Peyer's patch (tissue), 4 donors: ENCODE measurements at regions not wholly inside any gene's neighbourhood (a gene's known extent, or its start where the extent isn't known, plus 50 kb on each side); places are given as distances from the start of the nearest gene placed in this dataset.

Source experiments
- DNase-seq, 3 donors: peaks; one replicate each; pipeline ENCODE4 v3.0.0-alpha.2; 2017 to 2019
- H3K27ac ChIP-seq, 4 donors: fragments of 200-600 bp; sonication (generic); one replicate each; pipeline ENCODE4 v1.5.1; 2016 to 2019
- H3K27me3 ChIP-seq, 2 donors: fragments of 200-600 bp; sonication (generic); one replicate each; pipeline ENCODE4 v1.5.1; 2019
- H3K36me3 ChIP-seq, 3 donors: fragments of 200-600 bp; sonication (generic); one replicate each; pipeline ENCODE4 v1.5.1; 2016 to 2019
- H3K4me1 ChIP-seq, 4 donors: fragments of 200-600 bp; sonication (generic); one replicate each; pipeline ENCODE4 v1.5.1; 2016 to 2019
- H3K4me3 ChIP-seq, 4 donors: fragments of 200-600 bp; sonication (generic); 1 replicate in 3 of 4; 2 replicates in 1 of 4; pipeline ENCODE4 v1.5.1; 2016 to 2019; ENCODE audit warnings: mild to moderate bottlenecking in 1 of 4
- H3K9me3 ChIP-seq, 4 donors: fragments of 200-600 bp; sonication (generic); one replicate each; pipeline ENCODE4 v1.5.1; 2016 to 2019; ENCODE audit warnings: mild to moderate bottlenecking in 1 of 4
- POLR2A ChIP-seq, 2 donors: fragments of 450-650 bp; IDR thresholded peaks; one replicate each; pipeline ENCODE4 v1.5.1; 2017; ENCODE audit warnings: antibody characterized with exemption in 2 of 2, mild to moderate bottlenecking in 2 of 2, moderate library complexity in 2 of 2
- TF ChIP-seq, protein P1 (sequence below), 6 experiments: fragments of 450-650 bp in 4 of 6; fragments of 200-600 bp in 2 of 6; sonication (generic) in 1 of 6; IDR thresholded peaks; one replicate each; pipeline ENCODE4 v1.5.1; 2017 to 2019; ENCODE audit warnings: antibody characterized with exemption in 6 of 6, mild to moderate bottlenecking in 3 of 6, moderate library complexity in 1 of 6

GRCh38 chr2:104904889-104905288, 51.0 kb downstream of the POU3F3 start:
- DNase-seq: no peak
- no peak for TF ChIP-seq POLR2A (IDR thresholded peaks at IDR 0.05)
- TF ChIP-seq, protein P1, sequence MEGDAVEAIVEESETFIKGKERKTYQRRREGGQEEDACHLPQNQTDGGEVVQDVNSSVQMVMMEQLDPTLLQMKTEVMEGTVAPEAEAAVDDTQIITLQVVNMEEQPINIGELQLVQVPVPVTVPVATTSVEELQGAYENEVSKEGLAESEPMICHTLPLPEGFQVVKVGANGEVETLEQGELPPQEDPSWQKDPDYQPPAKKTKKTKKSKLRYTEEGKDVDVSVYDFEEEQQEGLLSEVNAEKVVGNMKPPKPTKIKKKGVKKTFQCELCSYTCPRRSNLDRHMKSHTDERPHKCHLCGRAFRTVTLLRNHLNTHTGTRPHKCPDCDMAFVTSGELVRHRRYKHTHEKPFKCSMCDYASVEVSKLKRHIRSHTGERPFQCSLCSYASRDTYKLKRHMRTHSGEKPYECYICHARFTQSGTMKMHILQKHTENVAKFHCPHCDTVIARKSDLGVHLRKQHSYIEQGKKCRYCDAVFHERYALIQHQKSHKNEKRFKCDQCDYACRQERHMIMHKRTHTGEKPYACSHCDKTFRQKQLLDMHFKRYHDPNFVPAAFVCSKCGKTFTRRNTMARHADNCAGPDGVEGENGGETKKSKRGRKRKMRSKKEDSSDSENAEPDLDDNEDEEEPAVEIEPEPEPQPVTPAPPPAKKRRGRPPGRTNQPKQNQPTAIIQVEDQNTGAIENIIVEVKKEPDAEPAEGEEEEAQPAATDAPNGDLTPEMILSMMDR (IDR thresholded peaks at IDR 0.05): no peak
- Histone ChIP-seq H3K27ac (no peak overlapping the region), H3K4me3 (no peak overlapping the region), H3K4me1 (peaks cover 0 to 6% (median 0%) of the 10 kb centered on the region in 4 donors), H3K36me3 (no peaks in the 10 kb centered on the region), H3K27me3 (no peaks in the 10 kb centered on the region), H3K9me3 (no peaks in the 10 kb centered on the region)

DNA sequence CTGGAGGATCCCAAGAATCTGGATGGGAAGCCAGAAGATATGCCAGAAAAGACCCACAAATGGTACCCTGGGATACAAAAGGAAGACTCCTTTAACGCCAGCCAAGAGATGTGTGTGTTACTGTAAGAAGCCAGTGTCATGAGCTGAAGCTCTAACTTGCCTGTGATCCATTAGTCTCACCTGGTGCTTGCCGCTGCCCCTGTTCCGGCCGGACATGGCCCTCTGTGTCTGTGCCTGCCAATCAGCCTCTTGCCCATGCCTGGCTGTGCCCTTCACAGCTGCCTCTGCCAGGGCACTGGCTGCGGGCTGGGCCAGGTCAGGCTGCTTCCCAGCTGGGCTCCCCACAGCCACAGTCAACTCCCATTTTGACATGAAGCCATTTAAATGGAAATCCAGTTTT, 55.4 kb downstream of the POU3F3 start:
- H3K36me3 ChIP-seq: no peaks in the 10 kb centered on the region
- TF ChIP-seq POLR2A (IDR thresholded peaks at IDR 0.05): no peak
- TF ChIP-seq, protein P1 (IDR thresholded peaks at IDR 0.05): no peak
- no peaks in the 10 kb centered on the region for H3K4me1 ChIP-seq
- no peaks in the 10 kb centered on the region for H3K9me3 ChIP-seq
- no peak overlapping the region for H3K4me3 ChIP-seq
- no peak overlapping the region for H3K27ac ChIP-seq
- no peak for DNase-seq
- no peaks in the 10 kb centered on the region for H3K27me3 ChIP-seq

DNA sequence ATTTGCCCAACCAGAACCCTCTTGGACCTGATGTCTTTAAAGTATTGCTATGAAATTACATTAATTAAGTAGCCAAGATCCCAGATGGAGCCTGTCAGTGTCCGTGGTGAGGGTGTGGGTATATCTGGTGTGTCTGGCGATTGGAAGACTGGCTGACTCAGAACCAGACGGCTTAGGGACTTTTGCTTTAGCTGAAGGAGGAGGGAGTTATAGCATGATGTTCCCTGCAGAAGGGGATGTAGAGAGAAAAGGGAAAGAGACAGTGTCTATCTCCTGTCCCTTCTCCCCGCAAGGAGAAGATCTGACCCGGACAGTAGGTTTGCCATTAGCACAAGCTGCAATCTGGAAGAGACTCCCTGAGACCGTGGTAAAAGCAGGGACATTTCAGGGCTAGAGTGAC, 60.6 kb downstream of the POU3F3 start:
- Histone ChIP-seq H3K27me3 (no peaks in the 10 kb centered on the region), H3K4me1 (no peaks in the 10 kb centered on the region), H3K9me3 (no peaks in the 10 kb centered on the region), H3K36me3 (no peaks in the 10 kb centered on the region), H3K27ac (no peak overlapping the region), H3K4me3 (no peak overlapping the region)
- no peak for DNase-seq
- TF ChIP-seq, protein P1 (IDR thresholded peaks at IDR 0.05): no peak
- no peak for TF ChIP-seq POLR2A (IDR thresholded peaks at IDR 0.05)

GRCh38 chr2:104915107-104915793, 61.3 kb downstream of the POU3F3 start:
- TF ChIP-seq, protein P1 (IDR thresholded peaks at IDR 0.05): no peak
- TF ChIP-seq POLR2A (IDR thresholded peaks at IDR 0.05): no peak
- Histone ChIP-seq H3K4me1 (no peaks in the 10 kb centered on the region), H3K27ac (no peak overlapping the region), H3K4me3 (no peak overlapping the region), H3K36me3 (no peaks in the 10 kb centered on the region), H3K9me3 (no peaks in the 10 kb centered on the region), H3K27me3 (no peaks in the 10 kb centered on the region)
- no peak for DNase-seq

GRCh38 chr2:104919127-104919526, 65.2 kb downstream of the POU3F3 start:
- no peak for TF ChIP-seq POLR2A (IDR thresholded peaks at IDR 0.05)
- TF ChIP-seq, protein P1 (IDR thresholded peaks at IDR 0.05): peak in 1 of 6 experiments; percentile 6
- Histone ChIP-seq H3K4me3 (no peak overlapping the region), H3K4me1 (no peaks in the 10 kb centered on the region), H3K27ac (peak overlapping the region in 2 of 4 donors; percentile 52 to 68), H3K27me3 (no peaks in the 10 kb centered on the region), H3K9me3 (no peaks in the 10 kb centered on the region), H3K36me3 (no peaks in the 10 kb centered on the region)
- DNase-seq: peak in 2 of 3 donors; percentile 68 to 85
